ENCODE measurements at regions not wholly inside any gene's neighbourhood (a gene's known extent, or its start where the extent isn't known, plus 50 kb on each side); places are given as distances from the start of the nearest gene placed in this dataset.
A peak's percentile ranks its signal among the peaks of the same experiment; 100 is the strongest.

GRCh38 chr11:34755671-34756070 is 134.8 kb downstream of the EHF start:
- Mint-ChIP-seq H3K27ac (ENCODE audit: unreplicated experiment) (no peak overlapping the region), H3K36me3 (ENCODE audit: insufficient read depth, unreplicated experiment) (no peaks in the 10 kb centered on the region), H3K4me1 (ENCODE audit: low read depth, unreplicated experiment) (peaks cover 14% of the 10 kb centered on the region), H3K9me3 (ENCODE audit: low read depth, unreplicated experiment) (no peaks in the 10 kb centered on the region), H3K27me3 (ENCODE audit: unreplicated experiment) (no peaks in the 10 kb centered on the region), H3K4me3 (ENCODE audit: low read depth, unreplicated experiment) (no peak overlapping the region)
- intact Hi-C loops (cut with micrococcal nuclease; ENCODE audit: unreplicated experiment): no loop called here
- no peak for DNase-seq
- no peak for TF ChIP-seq CTCF (IDR thresholded peaks at IDR 0.05; ENCODE audit: unreplicated experiment)
- no TSS peak for BruUV-seq (replicated peaks)
- CTCF ChIA-PET: interaction anchor here (0.6 kb wide), 1 partner anchor 745 kb away, joined by 3 read pairs; no protein-coding TSS in a partner anchor

GRCh38 chr11:34754171-34754823 is 133.4 kb downstream of the EHF start:
- no TSS peak for BruUV-seq (replicated peaks)
- Mint-ChIP-seq H3K27ac (ENCODE audit: unreplicated experiment) (no peak overlapping the region), H3K4me1 (ENCODE audit: low read depth, unreplicated experiment) (peaks cover 25% of the 10 kb centered on the region), H3K27me3 (ENCODE audit: unreplicated experiment) (no peaks in the 10 kb centered on the region), H3K9me3 (ENCODE audit: low read depth, unreplicated experiment) (no peaks in the 10 kb centered on the region), H3K4me3 (ENCODE audit: low read depth, unreplicated experiment) (no peak overlapping the region), H3K36me3 (ENCODE audit: insufficient read depth, unreplicated experiment) (no peaks in the 10 kb centered on the region)
- TF ChIP-seq CTCF (IDR thresholded peaks at IDR 0.05; ENCODE audit: unreplicated experiment): no peak
- CTCF ChIA-PET: no interaction called here
- DNase-seq: no peak
- intact Hi-C loops (cut with micrococcal nuclease; ENCODE audit: unreplicated experiment): no loop called here

GRCh38 chr11:34750692-34751405 is 130.0 kb downstream of the EHF start:
- BruUV-seq (replicated peaks): no TSS peak
- intact Hi-C loops (cut with micrococcal nuclease; ENCODE audit: unreplicated experiment): no loop called here
- TF ChIP-seq CTCF (IDR thresholded peaks at IDR 0.05; ENCODE audit: unreplicated experiment): no peak
- Mint-ChIP-seq H3K4me1 (ENCODE audit: low read depth, unreplicated experiment) (peaks cover 16% of the 10 kb centered on the region), H3K9me3 (ENCODE audit: low read depth, unreplicated experiment) (no peaks in the 10 kb centered on the region), H3K36me3 (ENCODE audit: insufficient read depth, unreplicated experiment) (no peaks in the 10 kb centered on the region), H3K4me3 (ENCODE audit: low read depth, unreplicated experiment) (no peak overlapping the region), H3K27me3 (ENCODE audit: unreplicated experiment) (no peaks in the 10 kb centered on the region), H3K27ac (ENCODE audit: unreplicated experiment) (no peak overlapping the region)
- CTCF ChIA-PET: no interaction called here
- no peak for DNase-seq

- no peak overlapping the region for H3K27ac Mint-ChIP-seq (ENCODE audit: unreplicated experiment)
- CTCF ChIA-PET: no interaction called here
- peak; percentile 38 for DNase-seq
- no peaks in the 10 kb centered on the region for H3K27me3 Mint-ChIP-seq (ENCODE audit: unreplicated experiment)
- TF ChIP-seq CTCF (IDR thresholded peaks at IDR 0.05; ENCODE audit: unreplicated experiment): no peak
- H3K36me3 Mint-ChIP-seq (ENCODE audit: insufficient read depth, unreplicated experiment): no peaks in the 10 kb centered on the region
- peaks cover 16% of the 10 kb centered on the region for H3K4me1 Mint-ChIP-seq (ENCODE audit: low read depth, unreplicated experiment)
- intact Hi-C loops (cut with micrococcal nuclease; ENCODE audit: unreplicated experiment): no loop called here
- H3K4me3 Mint-ChIP-seq (ENCODE audit: low read depth, unreplicated experiment): no peak overlapping the region
- no peaks in the 10 kb centered on the region for H3K9me3 Mint-ChIP-seq (ENCODE audit: low read depth, unreplicated experiment)
- BruUV-seq (replicated peaks): no TSS peak
These were observed 129.1 kb downstream of the EHF start for GRCh38 chr11:34749666-34750659.
